HEK293T (cell line): ENCODE measurements at regions not wholly inside any gene's neighbourhood (a gene's known extent, or its start where the extent isn't known, plus 50 kb on each side); places are given as distances from the start of the nearest gene placed in this dataset.

ENCODE experiments used
- FOXM1 ChIP-seq: fragments of 450-650 bp; IDR thresholded peaks from 2 replicates; pipeline ENCODE4 v1.6.1; 2017; ENCODE audit warnings: mild to moderate bottlenecking, borderline replicate concordance
- LEF1 ChIP-seq: fragments of 450-650 bp; IDR thresholded peaks from 2 replicates; pipeline ENCODE4 v1.6.1; 2017; ENCODE audit warnings: mild to moderate bottlenecking, borderline replicate concordance
- SUZ12 ChIP-seq: fragments of 450-650 bp; IDR thresholded peaks from 2 replicates; pipeline ENCODE4 v1.6.1; 2016; ENCODE audit warnings: mild to moderate bottlenecking

GRCh38 chr6:44667226-44667625, 279.7 kb downstream of the CDC5L start:
- no peak for TF ChIP-seq FOXM1
- TF ChIP-seq SUZ12, result no peak
- no peak for TF ChIP-seq LEF1
